GM21515 (cell line): ENCODE measurements at regions not wholly inside any gene's neighbourhood (a gene's known extent, or its start where the extent isn't known, plus 50 kb on each side); places are given as distances from the start of the nearest gene placed in this dataset.

ENCODE experiments used
- ATAC-seq: cut with Tn5 transposase; IDR thresholded peaks from one replicate; pipeline ENCODE4 v1.9.1; 2021; ENCODE audit not compliant: unreplicated experiment

- ATAC-seq = no peak
Measured at GRCh38 chr16:13392341-13392740, 490.9 kb downstream of the SHISA9 start.

- ATAC-seq = no peak
Measured at GRCh38 chr16:13393816-13394215, 492.4 kb downstream of the SHISA9 start.

GRCh38 chr16:13394488-13394887 is 493.1 kb downstream of the SHISA9 start:
- ATAC-seq = no peak

GRCh38 chr16:13397126-13397525 is 495.7 kb downstream of the SHISA9 start:
- no peak for ATAC-seq

GRCh38 chr16:13401641-13402040 is 500.2 kb downstream of the SHISA9 start:
- no peak for ATAC-seq

- no peak for ATAC-seq
Measured at GRCh38 chr16:13402601-13403000, 501.2 kb downstream of the SHISA9 start.

GRCh38 chr16:13403326-13403725 is 501.9 kb downstream of the SHISA9 start:
- ATAC-seq = no peak

- no peak for ATAC-seq
Measured at GRCh38 chr16:13414154-13414553, 505.8 kb upstream of the ERCC4 start.

GRCh38 chr16:13419589-13419988 is 500.4 kb upstream of the ERCC4 start:
- ATAC-seq = no peak

GRCh38 chr16:13421726-13422125 is 498.2 kb upstream of the ERCC4 start:
- no peak for ATAC-seq

GRCh38 chr16:13425836-13426235 is 494.1 kb upstream of the ERCC4 start:
- ATAC-seq = no peak

- no peak for ATAC-seq
Measured at GRCh38 chr16:13426269-13426668, 493.7 kb upstream of the ERCC4 start.

GRCh38 chr16:13426736-13427135 is 493.2 kb upstream of the ERCC4 start:
- no peak for ATAC-seq

GRCh38 chr16:13427943-13428342 is 492.0 kb upstream of the ERCC4 start:
- ATAC-seq = no peak

- no peak for ATAC-seq
Measured at GRCh38 chr16:13429416-13429815, 490.5 kb upstream of the ERCC4 start.

GRCh38 chr16:13435415-13435814 is 484.5 kb upstream of the ERCC4 start:
- no peak for ATAC-seq

GRCh38 chr16:13435873-13436474 is 484.0 kb upstream of the ERCC4 start:
- ATAC-seq = no peak

GRCh38 chr16:13436641-13437412 is 483.1 kb upstream of the ERCC4 start:
- peak; percentile 53 for ATAC-seq

- ATAC-seq = no peak
Measured at GRCh38 chr16:13437413-13437795, 482.6 kb upstream of the ERCC4 start.

- ATAC-seq = no peak
Measured at GRCh38 chr16:13438064-13438463, 481.9 kb upstream of the ERCC4 start.

GRCh38 chr16:13439766-13440165 is 480.2 kb upstream of the ERCC4 start:
- ATAC-seq = no peak

GRCh38 chr16:13441675-13442074 is 478.3 kb upstream of the ERCC4 start:
- peak; percentile 56 for ATAC-seq

GRCh38 chr16:13448346-13448745 is 471.6 kb upstream of the ERCC4 start:
- ATAC-seq = no peak
